AG04450 (cell line): ENCODE measurements at regions not wholly inside any gene's neighbourhood (a gene's known extent, or its start where the extent isn't known, plus 50 kb on each side); places are given as distances from the start of the nearest gene placed in this dataset.

Experiments used
- CTCF ChIA-PET: fragments of 300-600, 350-600 bp; formaldehyde crosslinking; extraction: SDS; loops from one replicate; lab custom pipeline; 2022; ENCODE audit warnings: antibody characterized with exemption, inconsistent platforms; lab: Charles Lee
- POLR2A ChIA-PET: fragments of 350-600 bp; formaldehyde crosslinking; extraction: SDS; loops from one replicate; lab custom pipeline; 2021; ENCODE audit warnings: antibody characterized with exemption, inconsistent platforms; lab: Yijun Ruan, JAX
- DNase-seq: peaks from one replicate; pipeline ENCODE4 v3.0.0-alpha.2; 2011; ENCODE audit warnings: low read depth, low spot score
- H3K27ac ChIP-seq: one replicate; pipeline ENCODE4 v1.5.1; 2012; ENCODE audit warnings: low read depth, low read length, control low read depth
- H3K27me3 ChIP-seq: one replicate; pipeline ENCODE4 v1.6.0; 2012; ENCODE audit warnings: low read length; ENCODE audit not compliant: control insufficient read depth, insufficient read depth
- H3K4me3 ChIP-seq: 2 replicates; pipeline ENCODE4 v1.5.1; 2011; ENCODE audit warnings: mild to moderate bottlenecking, low read depth, low read length, control low read depth
- H3K9me3 ChIP-seq: 2 replicates; pipeline ENCODE4 v1.5.1; 2012; ENCODE audit warnings: low read length; ENCODE audit not compliant: control insufficient read depth, insufficient read depth
- CTCF ChIP-seq: IDR thresholded peaks from 2 replicates; pipeline ENCODE4 v1.5.1; 2011; ENCODE audit warnings: low read depth, low read length, control low read depth, inconsistent platforms

- TF ChIP-seq CTCF = no peak
- no peak for DNase-seq
- ChIA-PET POLR2A (no interaction called here), CTCF (no interaction called here)
- H3K4me3 ChIP-seq = no peak overlapping the region
- no peak overlapping the region for H3K27ac ChIP-seq
- H3K9me3 ChIP-seq = no peaks in the 10 kb centered on the region
- H3K27me3 ChIP-seq = no peaks in the 10 kb centered on the region
These were observed 203.5 kb upstream of the JAG1 start for GRCh38 chr20:10877342-10877741.

GRCh38 chr20:10883166-10883565, 209.4 kb upstream of the JAG1 start:
- POLR2A ChIA-PET = no interaction called here
- TF ChIP-seq CTCF = no peak
- no peak overlapping the region for H3K27ac ChIP-seq
- no peaks in the 10 kb centered on the region for H3K27me3 ChIP-seq
- H3K9me3 ChIP-seq = no peaks in the 10 kb centered on the region
- CTCF ChIA-PET = no interaction called here
- no peak overlapping the region for H3K4me3 ChIP-seq
- no peak for DNase-seq

- ChIA-PET CTCF (no interaction called here), POLR2A (no interaction called here)
- DNase-seq = no peak
- Histone ChIP-seq H3K27me3 (no peaks in the 10 kb centered on the region), H3K9me3 (no peaks in the 10 kb centered on the region), H3K27ac (no peak overlapping the region), H3K4me3 (no peak overlapping the region)
- TF ChIP-seq CTCF = no peak
These were observed 219.5 kb upstream of the JAG1 start for GRCh38 chr20:10893321-10893720.

GRCh38 chr20:10897336-10897735, 223.5 kb upstream of the JAG1 start:
- DNase-seq = no peak
- POLR2A ChIA-PET = no interaction called here
- TF ChIP-seq CTCF = no peak
- no peak overlapping the region for H3K27ac ChIP-seq
- H3K9me3 ChIP-seq = no peaks in the 10 kb centered on the region
- no peaks in the 10 kb centered on the region for H3K27me3 ChIP-seq
- CTCF ChIA-PET = no interaction called here
- no peak overlapping the region for H3K4me3 ChIP-seq

- no peaks in the 10 kb centered on the region for H3K27me3 ChIP-seq
- H3K4me3 ChIP-seq = no peak overlapping the region
- no peak overlapping the region for H3K27ac ChIP-seq
- no peak for DNase-seq
- CTCF ChIA-PET = no interaction called here
- no peaks in the 10 kb centered on the region for H3K9me3 ChIP-seq
- POLR2A ChIA-PET = no interaction called here
- no peak for TF ChIP-seq CTCF
These were observed 224.8 kb upstream of the JAG1 start for GRCh38 chr20:10898552-10898951.
